Neural cell (in vitro differentiated cells): ENCODE measurements at regions not wholly inside any gene's neighbourhood (a gene's known extent, or its start where the extent isn't known, plus 50 kb on each side); places are given as distances from the start of the nearest gene placed in this dataset.

Experiments
- H2AFZ ChIP-seq: fragments of 200-600, 300-800 bp; sonication (generic), shearing (Covaris generic); 2 replicates; pipeline ENCODE4 v1.6.0; 2014; ENCODE audit warnings: low read depth, mild to moderate bottlenecking, antibody characterized with exemption, low read length, moderate library complexity
- H3F3A ChIP-seq: fragments of 200-600 bp; shearing (Covaris generic); 2 replicates; pipeline ENCODE4 v1.6.1; 2016; ENCODE audit warnings: mild to moderate bottlenecking, moderate library complexity, mixed read lengths, antibody characterized with exemption, low read length; ENCODE audit not compliant: insufficient read depth, poor library complexity, severe bottlenecking
- H3K27ac ChIP-seq: fragments of 200-600, 300-800 bp; sonication (generic), shearing (Covaris generic); 2 replicates; pipeline ENCODE4 v1.5.1; 2014; ENCODE audit warnings: mild to moderate bottlenecking, low read length, moderate library complexity
- H3K27me3 ChIP-seq: fragments of 300-800, 200-600 bp; sonication (generic), shearing (Covaris generic); 2 replicates; pipeline ENCODE4 v1.6.0; 2014; ENCODE audit warnings: mild to moderate bottlenecking, low read depth, low read length, moderate library complexity; ENCODE audit not compliant: insufficient read depth
- H3K36me3 ChIP-seq: fragments of 300-800, 200-600 bp; sonication (generic), shearing (Covaris generic); 2 replicates; pipeline ENCODE4 v1.5.1; 2014; ENCODE audit warnings: mild to moderate bottlenecking, antibody characterized with exemption, low read length, moderate library complexity; ENCODE audit not compliant: insufficient read depth
- H3K4me2 ChIP-seq: fragments of 300-800, 200-600 bp; sonication (generic), shearing (Covaris generic); 2 replicates; pipeline ENCODE4 v1.6.0; 2014; ENCODE audit warnings: mild to moderate bottlenecking, low read length
- H3K4me3 ChIP-seq: fragments of 300-800, 200-600 bp; sonication (generic), shearing (Covaris generic); 2 replicates; pipeline ENCODE4 v1.5.1; 2014; ENCODE audit warnings: mild to moderate bottlenecking, low read length, moderate library complexity
- H3K79me2 ChIP-seq: fragments of 200-600 bp; shearing (Covaris generic); replicated peaks from 2 replicates; pipeline ENCODE4 v1.6.0; 2014; ENCODE audit warnings: mild to moderate bottlenecking, low read length, moderate library complexity; ENCODE audit not compliant: insufficient read depth
- H3K9ac ChIP-seq: fragments of 300-800, 200-600 bp; sonication (generic), shearing (Covaris generic); 2 replicates; pipeline ENCODE4 v1.6.1; 2016; ENCODE audit warnings: mild to moderate bottlenecking, low read length, mixed read lengths
- H3K9me2 ChIP-seq: fragments of 200-600 bp; shearing (Covaris generic); 2 replicates; pipeline ENCODE4 v1.6.1; 2016; ENCODE audit warnings: mild to moderate bottlenecking, low read length, mixed read lengths; ENCODE audit not compliant: insufficient read depth
- H3K9me3 ChIP-seq: fragments of 200-600, 300-800 bp; sonication (generic), shearing (Covaris generic); 2 replicates; pipeline ENCODE4 v1.6.1; 2016; ENCODE audit warnings: mild to moderate bottlenecking, mixed run types, low read length, moderate library complexity, mixed read lengths
- H4K20me1 ChIP-seq: fragments of 200-600 bp; shearing (Covaris generic); 2 replicates; pipeline ENCODE4 v1.6.1; 2016; ENCODE audit warnings: mild to moderate bottlenecking, mixed run types; ENCODE audit not compliant: insufficient read depth
- CTCF ChIP-seq: fragments of 450-650 bp; IDR thresholded peaks from 2 replicates; pipeline ENCODE4 v1.5.1; 2014; ENCODE audit warnings: antibody characterized with exemption, mild to moderate bottlenecking, moderate library complexity; ENCODE audit not compliant: poor library complexity, severe bottlenecking
- EP300 ChIP-seq: fragments of 450-650 bp; conservative IDR thresholded peaks from 2 replicates; pipeline ENCODE4 v1.6.1; 2014; ENCODE audit warnings: antibody characterized with exemption, mild to moderate bottlenecking, moderate library complexity; ENCODE audit not compliant: poor library complexity, severe bottlenecking
- EZH2 ChIP-seq: fragments of 200-600, 300-800 bp; shearing (Covaris generic), sonication (generic); IDR thresholded peaks from 2 replicates; pipeline ENCODE4 v1.6.1; 2014; ENCODE audit warnings: antibody characterized with exemption, low read length, borderline replicate concordance, mild to moderate bottlenecking; ENCODE audit not compliant: insufficient read depth, poor library complexity, severe bottlenecking
- MXI1 ChIP-seq: fragments of 450-650 bp; conservative IDR thresholded peaks from 2 replicates; pipeline ENCODE4 v1.6.1; 2014; ENCODE audit warnings: antibody characterized with exemption, mild to moderate bottlenecking; ENCODE audit not compliant: poor library complexity, severe bottlenecking
- POLR2AphosphoS5 ChIP-seq: IDR thresholded peaks from 2 replicates; pipeline ENCODE4 v1.6.1; 2012
- RAD21 ChIP-seq: fragments of 450-650 bp; conservative IDR thresholded peaks from 2 replicates; pipeline ENCODE4 v1.6.1; 2014; ENCODE audit warnings: antibody characterized with exemption, mild to moderate bottlenecking, moderate library complexity
- SMC3 ChIP-seq: fragments of 450-650 bp; conservative IDR thresholded peaks from 2 replicates; pipeline ENCODE4 v1.6.1; 2014; ENCODE audit warnings: antibody characterized with exemption, mild to moderate bottlenecking, moderate library complexity; ENCODE audit not compliant: poor library complexity
- TAF1 ChIP-seq: IDR thresholded peaks from 2 replicates; pipeline ENCODE4 v1.6.1; 2012; ENCODE audit warnings: low read depth
- TF ChIP-seq, protein P1 (sequence below): IDR thresholded peaks from 2 replicates; pipeline ENCODE4 v1.6.1; 2012; ENCODE audit warnings: borderline replicate concordance

DNA sequence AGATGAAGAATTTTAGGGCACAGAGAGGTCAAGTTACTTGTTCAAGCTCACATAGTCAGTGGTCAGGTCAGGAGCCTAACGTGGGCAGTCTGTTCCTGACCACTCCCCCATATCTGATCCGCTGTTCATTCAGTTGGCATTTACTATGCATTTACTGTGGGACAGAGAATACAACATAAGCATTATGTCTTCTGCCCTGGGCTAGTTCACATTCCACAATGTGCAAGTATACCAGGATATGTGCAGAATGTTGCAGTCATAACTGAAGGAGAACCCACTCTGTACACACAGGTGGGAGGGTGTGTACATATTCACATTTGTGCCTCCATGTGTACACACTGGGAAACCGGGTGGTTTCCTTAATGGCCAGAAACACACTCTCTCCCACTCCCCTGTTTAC is 309.6 kb downstream of the PRDM2 start:
- Histone ChIP-seq H3F3A (no peaks in the 10 kb centered on the region), H3K9ac (no peak overlapping the region), H3K36me3 (no peaks in the 10 kb centered on the region), H4K20me1 (no peaks in the 10 kb centered on the region), H3K9me3 (peaks cover 3% of the 10 kb centered on the region), H2AFZ (no peak overlapping the region), H3K9me2 (no peaks in the 10 kb centered on the region), H3K4me2 (no peak overlapping the region), H3K27ac (no peak overlapping the region), H3K4me3 (no peak overlapping the region), H3K27me3 (no peaks in the 10 kb centered on the region), H3K79me2 (no peaks in the 10 kb centered on the region)
- TF ChIP-seq TAF1 (no peak), EP300 (no peak), RAD21 (no peak), CTCF (no peak), EZH2 (no peak), SMC3 (no peak)
- TF ChIP-seq, protein P1, sequence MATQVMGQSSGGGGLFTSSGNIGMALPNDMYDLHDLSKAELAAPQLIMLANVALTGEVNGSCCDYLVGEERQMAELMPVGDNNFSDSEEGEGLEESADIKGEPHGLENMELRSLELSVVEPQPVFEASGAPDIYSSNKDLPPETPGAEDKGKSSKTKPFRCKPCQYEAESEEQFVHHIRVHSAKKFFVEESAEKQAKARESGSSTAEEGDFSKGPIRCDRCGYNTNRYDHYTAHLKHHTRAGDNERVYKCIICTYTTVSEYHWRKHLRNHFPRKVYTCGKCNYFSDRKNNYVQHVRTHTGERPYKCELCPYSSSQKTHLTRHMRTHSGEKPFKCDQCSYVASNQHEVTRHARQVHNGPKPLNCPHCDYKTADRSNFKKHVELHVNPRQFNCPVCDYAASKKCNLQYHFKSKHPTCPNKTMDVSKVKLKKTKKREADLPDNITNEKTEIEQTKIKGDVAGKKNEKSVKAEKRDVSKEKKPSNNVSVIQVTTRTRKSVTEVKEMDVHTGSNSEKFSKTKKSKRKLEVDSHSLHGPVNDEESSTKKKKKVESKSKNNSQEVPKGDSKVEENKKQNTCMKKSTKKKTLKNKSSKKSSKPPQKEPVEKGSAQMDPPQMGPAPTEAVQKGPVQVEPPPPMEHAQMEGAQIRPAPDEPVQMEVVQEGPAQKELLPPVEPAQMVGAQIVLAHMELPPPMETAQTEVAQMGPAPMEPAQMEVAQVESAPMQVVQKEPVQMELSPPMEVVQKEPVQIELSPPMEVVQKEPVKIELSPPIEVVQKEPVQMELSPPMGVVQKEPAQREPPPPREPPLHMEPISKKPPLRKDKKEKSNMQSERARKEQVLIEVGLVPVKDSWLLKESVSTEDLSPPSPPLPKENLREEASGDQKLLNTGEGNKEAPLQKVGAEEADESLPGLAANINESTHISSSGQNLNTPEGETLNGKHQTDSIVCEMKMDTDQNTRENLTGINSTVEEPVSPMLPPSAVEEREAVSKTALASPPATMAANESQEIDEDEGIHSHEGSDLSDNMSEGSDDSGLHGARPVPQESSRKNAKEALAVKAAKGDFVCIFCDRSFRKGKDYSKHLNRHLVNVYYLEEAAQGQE, result no peak

DNA sequence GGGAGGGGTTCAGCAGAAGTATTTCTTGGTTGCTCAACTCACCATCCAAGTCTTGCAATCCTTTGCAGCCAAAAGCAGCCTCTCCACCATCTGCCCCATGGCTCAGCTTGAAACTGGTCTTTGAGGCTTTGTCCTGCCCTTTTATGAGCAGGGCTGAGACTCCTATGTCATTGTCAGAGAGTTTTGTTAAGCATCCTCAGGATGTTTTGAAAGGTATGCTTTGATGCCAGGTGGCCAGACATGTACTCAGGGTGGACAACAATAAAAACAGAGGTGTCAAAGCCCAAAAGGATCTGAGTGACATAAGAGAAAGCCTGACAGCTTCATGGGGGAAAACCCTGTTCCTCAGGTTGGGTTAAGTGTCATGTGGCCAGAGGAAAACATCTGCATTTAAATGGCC is 310.5 kb downstream of the PRDM2 start:
- Histone ChIP-seq H4K20me1 (no peaks in the 10 kb centered on the region), H3F3A (no peaks in the 10 kb centered on the region)

More for the DNA sequence above, 310.5 kb downstream of the PRDM2 start:
- Histone ChIP-seq H3K79me2 (no peaks in the 10 kb centered on the region), H3K9me2 (no peaks in the 10 kb centered on the region), H3K27ac (no peak overlapping the region), H3K36me3 (no peaks in the 10 kb centered on the region), H3K9ac (no peak overlapping the region), H3K4me2 (no peak overlapping the region), H3K27me3 (no peaks in the 10 kb centered on the region), H3K9me3 (peaks cover 3% of the 10 kb centered on the region), H3K4me3 (no peak overlapping the region), H2AFZ (no peak overlapping the region)
- TF ChIP-seq EZH2 (no peak), CTCF (no peak), SMC3 (no peak), TAF1 (no peak), POLR2AphosphoS5 (no peak), MXI1 (no peak)
- TF ChIP-seq, protein P1, result no peak
